ENCODE measurements at regions not wholly inside any gene's neighbourhood (a gene's known extent, or its start where the extent isn't known, plus 50 kb on each side); places are given as distances from the start of the nearest gene placed in this dataset.

DNA sequence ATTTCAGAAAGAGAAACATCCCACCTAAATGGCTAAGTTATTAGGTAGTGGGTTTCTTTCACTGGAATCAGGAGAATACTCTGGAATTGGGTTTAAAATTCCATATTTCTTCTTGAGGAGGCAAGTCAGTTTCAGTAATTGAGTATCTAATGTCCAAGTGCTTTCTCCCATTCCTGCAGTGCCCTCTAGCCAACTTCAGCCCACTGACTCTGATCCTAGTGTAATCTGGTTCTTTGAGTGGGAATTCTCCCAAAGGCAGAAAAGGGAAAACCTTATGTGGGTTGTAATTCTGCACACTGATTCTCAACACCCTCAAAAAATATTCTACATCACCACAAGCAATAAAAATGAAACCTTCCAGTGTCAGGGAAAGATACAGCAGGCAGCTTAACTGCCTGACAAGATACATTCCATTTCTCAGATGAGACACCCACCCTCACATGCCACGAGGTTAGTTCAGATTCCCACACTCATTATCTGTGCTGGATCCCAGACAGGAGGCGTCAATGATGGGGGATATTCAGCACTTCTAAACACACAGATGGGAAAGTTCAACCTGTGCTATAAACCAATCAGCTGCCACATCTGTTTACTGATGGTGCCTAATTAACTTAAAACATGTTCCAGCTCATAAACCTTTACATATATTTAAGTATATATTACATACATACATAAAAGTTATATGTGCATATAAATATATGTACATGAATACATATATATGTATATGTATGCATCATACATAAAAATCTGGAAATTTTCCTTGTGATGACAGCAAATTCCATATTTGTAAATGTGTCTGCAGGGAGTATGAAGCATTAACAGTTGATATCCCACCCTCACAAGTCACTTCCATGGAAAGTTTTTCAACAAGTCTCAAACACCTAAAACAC lies 833.4 kb upstream of the AMELY start:
- no peaks in the 10 kb centered on the region for H3K36me3 ChIP-seq
- DNase-seq (no peak), ATAC-seq (ENCODE audit: low FRiP score in 2 of 2) (no peak)
- H3K27ac ChIP-seq: no peak overlapping the region
- H3K4me3 ChIP-seq: no peak overlapping the region
- H3K9me3 ChIP-seq: no peaks in the 10 kb centered on the region
- no peaks in the 10 kb centered on the region for H3K4me1 ChIP-seq
- WGBS, 2 donors: 60% methylated on average over 2 of the region's 2 CpGs; no CpG with 5 or more reads in 1 of the 2 donors
- no peak for TF ChIP-seq POLR2AphosphoS5 (IDR thresholded peaks at IDR 0.05)
- TF ChIP-seq, protein P1, sequence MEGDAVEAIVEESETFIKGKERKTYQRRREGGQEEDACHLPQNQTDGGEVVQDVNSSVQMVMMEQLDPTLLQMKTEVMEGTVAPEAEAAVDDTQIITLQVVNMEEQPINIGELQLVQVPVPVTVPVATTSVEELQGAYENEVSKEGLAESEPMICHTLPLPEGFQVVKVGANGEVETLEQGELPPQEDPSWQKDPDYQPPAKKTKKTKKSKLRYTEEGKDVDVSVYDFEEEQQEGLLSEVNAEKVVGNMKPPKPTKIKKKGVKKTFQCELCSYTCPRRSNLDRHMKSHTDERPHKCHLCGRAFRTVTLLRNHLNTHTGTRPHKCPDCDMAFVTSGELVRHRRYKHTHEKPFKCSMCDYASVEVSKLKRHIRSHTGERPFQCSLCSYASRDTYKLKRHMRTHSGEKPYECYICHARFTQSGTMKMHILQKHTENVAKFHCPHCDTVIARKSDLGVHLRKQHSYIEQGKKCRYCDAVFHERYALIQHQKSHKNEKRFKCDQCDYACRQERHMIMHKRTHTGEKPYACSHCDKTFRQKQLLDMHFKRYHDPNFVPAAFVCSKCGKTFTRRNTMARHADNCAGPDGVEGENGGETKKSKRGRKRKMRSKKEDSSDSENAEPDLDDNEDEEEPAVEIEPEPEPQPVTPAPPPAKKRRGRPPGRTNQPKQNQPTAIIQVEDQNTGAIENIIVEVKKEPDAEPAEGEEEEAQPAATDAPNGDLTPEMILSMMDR (IDR thresholded peaks at IDR 0.05): no peak
- no peak for TF ChIP-seq EP300 (IDR thresholded peaks at IDR 0.05)
- TF ChIP-seq POLR2A (IDR thresholded peaks at IDR 0.05): no peak
- H3K27me3 ChIP-seq: no peaks in the 10 kb centered on the region

DNA sequence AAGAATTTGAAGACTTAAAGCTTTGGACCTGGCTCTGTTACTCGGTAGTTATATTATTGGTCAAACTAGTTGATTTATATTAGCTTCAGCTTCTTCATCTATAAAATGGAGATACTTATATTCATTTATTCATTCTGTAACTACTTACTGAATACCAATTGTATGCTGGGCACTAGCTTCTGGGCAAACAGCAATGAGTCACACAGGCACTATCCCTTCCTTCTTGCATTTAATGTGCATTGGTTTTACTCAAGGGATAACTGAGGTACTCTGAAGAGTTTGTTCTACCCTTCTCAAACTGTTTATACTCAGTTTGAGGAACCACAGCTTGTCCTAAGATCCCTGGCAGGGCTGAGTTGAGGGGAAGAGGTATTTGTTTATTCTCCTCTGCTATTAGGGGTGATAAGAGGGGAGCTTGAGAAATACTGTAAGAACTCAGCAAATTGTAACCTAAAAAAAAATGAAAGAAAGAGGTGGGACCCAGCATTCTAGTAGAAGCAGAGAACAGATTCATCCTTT lies 825.4 kb upstream of the AMELY start:
- no peaks in the 10 kb centered on the region for H3K36me3 ChIP-seq
- no peaks in the 10 kb centered on the region for H3K27me3 ChIP-seq
- H3K27ac ChIP-seq: no peak overlapping the region

DNA sequence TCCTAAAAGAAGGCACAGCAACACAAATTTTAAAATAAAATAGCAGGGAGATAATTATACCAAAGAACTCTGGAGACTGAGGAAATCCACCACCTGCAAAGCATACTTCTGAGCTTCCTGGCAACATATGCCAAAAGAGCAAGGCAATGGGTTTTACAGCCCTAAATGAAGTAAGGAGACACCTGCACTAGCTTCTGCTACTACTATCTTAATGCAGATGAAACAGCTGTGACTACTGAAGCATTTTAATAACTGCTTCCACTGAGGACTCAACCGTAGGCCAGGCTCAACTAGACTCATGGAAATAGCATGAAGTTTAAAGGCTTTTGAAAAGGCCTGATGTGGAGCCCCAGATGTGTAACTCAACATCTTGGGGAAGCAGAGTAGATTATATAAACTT lies 820.1 kb upstream of the AMELY start:
- Histone ChIP-seq H3K9me3 (no peaks in the 10 kb centered on the region), H3K27ac (no peak overlapping the region), H3K27me3 (no peaks in the 10 kb centered on the region), H3K4me3 (no peak overlapping the region), H3K4me1 (no peaks in the 10 kb centered on the region), H3K36me3 (no peaks in the 10 kb centered on the region)
- 83% methylated on average over 1 of the region's 1 CpG; no CpG with 5 or more reads in 1 of the 2 donors for WGBS, 2 donors
- TF ChIP-seq, protein P1 (IDR thresholded peaks at IDR 0.05): no peak
- TF ChIP-seq POLR2AphosphoS5 (IDR thresholded peaks at IDR 0.05): no peak
- TF ChIP-seq POLR2A (IDR thresholded peaks at IDR 0.05): no peak
- no peak for TF ChIP-seq EP300 (IDR thresholded peaks at IDR 0.05)
- no peak for DNase-seq
- no peak for ATAC-seq (ENCODE audit: low FRiP score in 2 of 2)

More for the DNA sequence above, 825.4 kb upstream of the AMELY start:
- Histone ChIP-seq H3K4me3 (no peak overlapping the region), H3K9me3 (no peaks in the 10 kb centered on the region), H3K4me1 (no peaks in the 10 kb centered on the region)
- DNase-seq (no peak), ATAC-seq (ENCODE audit: low FRiP score in 2 of 2) (no peak)
- WGBS, 2 donors: 33% methylated on average over 1 of the region's 1 CpG; no CpG with 5 or more reads in 1 of the 2 donors
- TF ChIP-seq EP300 (IDR thresholded peaks at IDR 0.05) (no peak), POLR2AphosphoS5 (IDR thresholded peaks at IDR 0.05) (no peak), POLR2A (IDR thresholded peaks at IDR 0.05) (no peak)
- TF ChIP-seq, protein P1 (IDR thresholded peaks at IDR 0.05): no peak

DNA sequence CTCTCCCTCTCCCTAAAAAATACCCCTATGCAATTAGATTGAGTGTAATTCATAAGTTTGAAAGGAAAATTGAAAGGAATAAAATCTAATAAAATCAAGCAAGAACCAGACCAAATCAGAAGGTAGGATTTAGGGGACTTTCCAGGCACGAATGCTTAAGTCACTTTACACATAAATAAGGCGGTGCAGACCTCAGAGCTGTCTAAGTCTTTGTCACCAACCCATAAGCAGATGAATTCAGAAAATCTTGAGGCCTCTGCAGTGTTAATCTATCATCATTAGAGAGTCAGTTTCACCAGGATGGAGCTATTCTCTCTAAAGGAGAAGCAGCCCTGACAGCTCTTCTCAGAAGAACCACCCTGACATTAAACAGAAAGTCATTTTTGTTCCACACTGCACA lies 819.1 kb upstream of the AMELY start:
- Histone ChIP-seq H3K9me3 (no peaks in the 10 kb centered on the region), H3K4me1 (no peaks in the 10 kb centered on the region), H3K36me3 (no peaks in the 10 kb centered on the region), H3K27ac (no peak overlapping the region), H3K4me3 (no peak overlapping the region), H3K27me3 (no peaks in the 10 kb centered on the region)
- TF ChIP-seq, protein P1 (IDR thresholded peaks at IDR 0.05): no peak
- TF ChIP-seq POLR2A (IDR thresholded peaks at IDR 0.05): no peak
- no peak for TF ChIP-seq EP300 (IDR thresholded peaks at IDR 0.05)
- no peak for TF ChIP-seq POLR2AphosphoS5 (IDR thresholded peaks at IDR 0.05)
- no peak for DNase-seq
- ATAC-seq (ENCODE audit: low FRiP score in 2 of 2): no peak
- WGBS, 2 donors: 88% methylated on average over 1 of the region's 2 CpGs; no CpG with 5 or more reads in 1 of the 2 donors

All from upper lobe of left lung (tissue), 6 donors.